ENCODE measurements at regions not wholly inside any gene's neighbourhood (a gene's known extent, or its start where the extent isn't known, plus 50 kb on each side); places are given as distances from the start of the nearest gene placed in this dataset.

DNA sequence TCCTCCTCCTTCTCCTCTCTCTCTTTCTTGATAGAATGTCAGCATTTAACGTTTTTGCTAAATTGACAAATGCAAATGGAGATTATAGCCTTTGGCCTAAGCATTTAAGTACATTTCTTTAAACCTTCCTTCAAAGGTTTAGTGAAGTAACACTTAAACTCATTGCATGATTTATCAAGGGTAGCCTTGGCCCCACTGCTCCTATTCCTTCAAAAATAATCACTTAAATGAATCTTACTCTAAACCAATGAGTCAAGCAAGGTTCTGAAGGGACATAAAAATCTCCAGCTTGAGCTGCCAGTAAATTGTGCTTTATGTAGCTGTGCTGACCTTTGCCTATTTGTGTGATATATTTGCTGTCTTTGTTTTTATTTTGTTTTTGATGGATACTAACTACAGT, 358.5 kb upstream of the AKR1E2 start:
- 59 to 71% methylated on average over 1 of the region's 1 CpG for WGBS, 2 experiments (ENCODE audit: low coverage in 1 of 2, low lambda C conversion rate in 2 of 2, missing lambda C conversion rate in 2 of 2)
- Histone ChIP-seq H3K79me2 (ENCODE audit: insufficient read depth) (no peaks in the 10 kb centered on the region), H3K4me3 (no peak overlapping the region), H3K27me3 (replicated peaks; ENCODE audit: insufficient read depth) (no peaks in the 10 kb centered on the region), H3K9me3 (ENCODE audit: low read depth) (no peaks in the 10 kb centered on the region), H3K27ac (no peak overlapping the region), H4K20me1 (ENCODE audit: insufficient read depth) (no peaks in the 10 kb centered on the region), H3F3A (ENCODE audit: insufficient read depth) (peaks cover 15% of the 10 kb centered on the region), H3K36me3 (ENCODE audit: low read depth) (no peaks in the 10 kb centered on the region), H3K4me2 (ENCODE audit: unreplicated experiment) (no peak overlapping the region), H3K9ac (no peak overlapping the region), H3K4me1 (ENCODE audit: insufficient read depth) (peaks cover 20% of the 10 kb centered on the region), H3K9me2 (ENCODE audit: insufficient read depth) (no peaks in the 10 kb centered on the region), H2AFZ (no peak overlapping the region)
- TF ChIP-seq EZH2phosphoT487 (IDR thresholded peaks at IDR 0.05; ENCODE audit: insufficient read depth, low read depth): no peak
- TF ChIP-seq EZH2 (IDR thresholded peaks at IDR 0.05; ENCODE audit: insufficient read depth, poor library complexity, severe bottlenecking): no peak
- DNase-seq: no peak
- in situ Hi-C loops (cut with MboI): no loop called here

- H3K4me2 ChIP-seq (ENCODE audit: unreplicated experiment): no peak overlapping the region
- no peaks in the 10 kb centered on the region for H3K36me3 ChIP-seq (ENCODE audit: low read depth)
- H3K4me1 ChIP-seq (ENCODE audit: insufficient read depth): no peaks in the 10 kb centered on the region
- H3K4me3 ChIP-seq: no peak overlapping the region
- no peaks in the 10 kb centered on the region for H3F3A ChIP-seq (ENCODE audit: insufficient read depth)
- H3K27me3 ChIP-seq (replicated peaks; ENCODE audit: insufficient read depth): no peaks in the 10 kb centered on the region
- in situ Hi-C loops (cut with MboI): no loop called here
- DNase-seq: no peak
- H4K20me1 ChIP-seq (ENCODE audit: insufficient read depth): no peaks in the 10 kb centered on the region
- no peak overlapping the region for H3K27ac ChIP-seq
- no peak overlapping the region for H3K9ac ChIP-seq
- no peak overlapping the region for H2AFZ ChIP-seq
- H3K79me2 ChIP-seq (ENCODE audit: insufficient read depth): no peaks in the 10 kb centered on the region
- H3K9me3 ChIP-seq (ENCODE audit: low read depth): no peaks in the 10 kb centered on the region
- no peaks in the 10 kb centered on the region for H3K9me2 ChIP-seq (ENCODE audit: insufficient read depth)
- TF ChIP-seq EZH2phosphoT487 (IDR thresholded peaks at IDR 0.05; ENCODE audit: insufficient read depth, low read depth): no peak
- no peak for TF ChIP-seq EZH2 (IDR thresholded peaks at IDR 0.05; ENCODE audit: insufficient read depth, poor library complexity, severe bottlenecking)
Measured at GRCh38 chr10:4460267-4460666, 365.7 kb upstream of the AKR1E2 start.

GRCh38 chr10:4459531-4459930, 366.5 kb upstream of the AKR1E2 start:
- in situ Hi-C loops (cut with MboI): no loop called here
- no peak for DNase-seq
- no peak overlapping the region for H3K4me3 ChIP-seq
- no peak overlapping the region for H3K9ac ChIP-seq
- TF ChIP-seq EZH2 (IDR thresholded peaks at IDR 0.05; ENCODE audit: insufficient read depth, poor library complexity, severe bottlenecking): no peak
- no peak for TF ChIP-seq EZH2phosphoT487 (IDR thresholded peaks at IDR 0.05; ENCODE audit: insufficient read depth, low read depth)
- H3K27me3 ChIP-seq (replicated peaks; ENCODE audit: insufficient read depth): no peaks in the 10 kb centered on the region
- H4K20me1 ChIP-seq (ENCODE audit: insufficient read depth): no peaks in the 10 kb centered on the region
- H3F3A ChIP-seq (ENCODE audit: insufficient read depth): no peaks in the 10 kb centered on the region
- H3K9me2 ChIP-seq (ENCODE audit: insufficient read depth): no peaks in the 10 kb centered on the region
- H3K9me3 ChIP-seq (ENCODE audit: low read depth): no peaks in the 10 kb centered on the region
- no peaks in the 10 kb centered on the region for H3K79me2 ChIP-seq (ENCODE audit: insufficient read depth)
- 92 to 97% methylated on average over 5 of the region's 5 CpGs for WGBS, 2 experiments (ENCODE audit: low coverage in 1 of 2, low lambda C conversion rate in 2 of 2, missing lambda C conversion rate in 2 of 2)
- no peak overlapping the region for H2AFZ ChIP-seq
- H3K4me2 ChIP-seq (ENCODE audit: unreplicated experiment): no peak overlapping the region
- no peaks in the 10 kb centered on the region for H3K4me1 ChIP-seq (ENCODE audit: insufficient read depth)
- H3K27ac ChIP-seq: no peak overlapping the region
- no peaks in the 10 kb centered on the region for H3K36me3 ChIP-seq (ENCODE audit: low read depth)

DNA sequence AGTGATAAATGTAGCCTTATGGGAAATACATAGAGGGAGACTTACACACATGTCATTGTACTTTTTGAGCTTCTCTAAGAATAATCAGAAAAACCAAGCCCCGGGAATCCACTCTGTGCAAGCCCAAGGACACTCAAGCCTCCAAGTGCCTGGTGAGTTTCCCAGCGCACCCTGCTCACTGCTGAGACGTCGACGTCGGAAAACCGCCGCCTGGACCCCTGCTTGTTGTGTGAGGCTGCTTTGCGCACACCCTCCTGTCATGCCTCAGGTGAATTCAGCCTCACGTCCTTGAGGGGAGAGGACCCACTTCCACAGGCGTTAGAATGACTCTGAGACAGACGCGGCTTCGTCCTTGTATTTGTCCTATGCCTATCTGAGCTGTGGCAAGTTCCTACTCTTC, 368.4 kb upstream of the AKR1E2 start:
- H3K27ac ChIP-seq: no peak overlapping the region
- no peaks in the 10 kb centered on the region for H3K4me1 ChIP-seq (ENCODE audit: insufficient read depth)
- H3K27me3 ChIP-seq (replicated peaks; ENCODE audit: insufficient read depth): no peaks in the 10 kb centered on the region
- no peaks in the 10 kb centered on the region for H3K36me3 ChIP-seq (ENCODE audit: low read depth)
- in situ Hi-C loops (cut with MboI): no loop called here
- no peak overlapping the region for H3K4me2 ChIP-seq (ENCODE audit: unreplicated experiment)
- H2AFZ ChIP-seq: no peak overlapping the region
- TF ChIP-seq EZH2phosphoT487 (IDR thresholded peaks at IDR 0.05; ENCODE audit: insufficient read depth, low read depth): no peak
- TF ChIP-seq EZH2 (IDR thresholded peaks at IDR 0.05; ENCODE audit: insufficient read depth, poor library complexity, severe bottlenecking): no peak
- H4K20me1 ChIP-seq (ENCODE audit: insufficient read depth): no peaks in the 10 kb centered on the region
- H3K4me3 ChIP-seq: no peak overlapping the region
- H3K9ac ChIP-seq: no peak overlapping the region
- no peaks in the 10 kb centered on the region for H3K9me2 ChIP-seq (ENCODE audit: insufficient read depth)
- H3F3A ChIP-seq (ENCODE audit: insufficient read depth): no peaks in the 10 kb centered on the region
- H3K79me2 ChIP-seq (ENCODE audit: insufficient read depth): no peaks in the 10 kb centered on the region
- WGBS, 2 experiments (ENCODE audit: low coverage in 1 of 2, low lambda C conversion rate in 2 of 2, missing lambda C conversion rate in 2 of 2): 93 to 95% methylated on average over 11 to 14 of the region's 14 CpGs
- no peaks in the 10 kb centered on the region for H3K9me3 ChIP-seq (ENCODE audit: low read depth)
- DNase-seq: no peak

GRCh38 chr10:4456776-4457175, 369.2 kb upstream of the AKR1E2 start:
- no peak overlapping the region for H3K4me3 ChIP-seq
- H3F3A ChIP-seq (ENCODE audit: insufficient read depth): no peaks in the 10 kb centered on the region
- H3K9me3 ChIP-seq (ENCODE audit: low read depth): no peaks in the 10 kb centered on the region
- no peaks in the 10 kb centered on the region for H3K9me2 ChIP-seq (ENCODE audit: insufficient read depth)
- H3K4me2 ChIP-seq (ENCODE audit: unreplicated experiment): no peak overlapping the region
- TF ChIP-seq EZH2 (IDR thresholded peaks at IDR 0.05; ENCODE audit: insufficient read depth, poor library complexity, severe bottlenecking): no peak
- no peak for TF ChIP-seq EZH2phosphoT487 (IDR thresholded peaks at IDR 0.05; ENCODE audit: insufficient read depth, low read depth)
- peaks cover 1% of the 10 kb centered on the region; the same call in 1 of the 2 replicates for H3K4me1 ChIP-seq (ENCODE audit: insufficient read depth)
- no peaks in the 10 kb centered on the region for H3K36me3 ChIP-seq (ENCODE audit: low read depth)
- H2AFZ ChIP-seq: no peak overlapping the region
- no peaks in the 10 kb centered on the region for H3K79me2 ChIP-seq (ENCODE audit: insufficient read depth)
- no peak overlapping the region for H3K9ac ChIP-seq
- H3K27me3 ChIP-seq (replicated peaks; ENCODE audit: insufficient read depth): no peaks in the 10 kb centered on the region
- DNase-seq: no peak
- no peak overlapping the region for H3K27ac ChIP-seq
- no peaks in the 10 kb centered on the region for H4K20me1 ChIP-seq (ENCODE audit: insufficient read depth)
- 30 to 49% methylated on average over 1 of the region's 1 CpG for WGBS, 2 experiments (ENCODE audit: low coverage in 1 of 2, low lambda C conversion rate in 2 of 2, missing lambda C conversion rate in 2 of 2)
- in situ Hi-C loops (cut with MboI): no loop called here
